ENCODE measurements at regions not wholly inside any gene's neighbourhood (a gene's known extent, or its start where the extent isn't known, plus 50 kb on each side); places are given as distances from the start of the nearest gene placed in this dataset.

DNA sequence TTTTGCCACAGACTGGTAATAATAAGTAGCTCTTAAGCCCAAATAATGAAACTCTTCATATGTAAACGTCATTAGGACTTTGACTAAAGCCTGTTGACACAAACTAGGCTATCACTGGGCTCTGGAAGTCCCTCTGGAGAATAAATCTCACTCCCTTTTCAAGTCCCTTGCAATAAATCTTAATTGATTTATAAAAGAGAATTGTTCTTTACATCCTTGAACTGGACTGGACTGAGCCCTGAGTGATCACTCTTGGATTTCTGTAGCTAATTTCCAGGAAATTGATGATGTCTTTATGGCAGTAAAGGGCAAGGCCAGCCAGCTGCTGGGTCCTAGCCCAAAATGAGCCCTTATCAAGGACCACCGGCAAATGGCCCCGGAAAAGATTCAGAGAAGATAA, 1162.7 kb downstream of the BCL11B start:
- TF ChIP-seq ATRX (CRISPR knock-in tag; IDR thresholded peaks at IDR 0.05; ENCODE audit: borderline replicate concordance) (no peak), EZH2 (conservative IDR thresholded peaks at IDR 0.05; ENCODE audit: low read depth, low read length) (no peak), ZNF850 (CRISPR knock-in tag; conservative IDR thresholded peaks at IDR 0.05) (no peak), YY1 (IDR thresholded peaks at IDR 0.05; ENCODE audit: insufficient read depth, insufficient replicate concordance, low read depth, low read length) (no peak), ATF7-NPFF (CRISPR knock-in tag; IDR thresholded peaks at IDR 0.05; ENCODE audit: low read depth) (no peak), ZNF235 (CRISPR knock-in tag; IDR thresholded peaks at IDR 0.05; ENCODE audit: borderline replicate concordance) (no peak), ZNF678 (CRISPR knock-in tag; IDR thresholded peaks at IDR 0.05) (no peak), ZNF367 (CRISPR knock-in tag; IDR thresholded peaks at IDR 0.05; ENCODE audit: borderline replicate concordance) (no peak), FIP1L1 (IDR thresholded peaks at IDR 0.05; ENCODE audit: borderline replicate concordance, insufficient read depth, low read depth, low read length) (no peak)
- TF ChIP-seq, protein P1, sequence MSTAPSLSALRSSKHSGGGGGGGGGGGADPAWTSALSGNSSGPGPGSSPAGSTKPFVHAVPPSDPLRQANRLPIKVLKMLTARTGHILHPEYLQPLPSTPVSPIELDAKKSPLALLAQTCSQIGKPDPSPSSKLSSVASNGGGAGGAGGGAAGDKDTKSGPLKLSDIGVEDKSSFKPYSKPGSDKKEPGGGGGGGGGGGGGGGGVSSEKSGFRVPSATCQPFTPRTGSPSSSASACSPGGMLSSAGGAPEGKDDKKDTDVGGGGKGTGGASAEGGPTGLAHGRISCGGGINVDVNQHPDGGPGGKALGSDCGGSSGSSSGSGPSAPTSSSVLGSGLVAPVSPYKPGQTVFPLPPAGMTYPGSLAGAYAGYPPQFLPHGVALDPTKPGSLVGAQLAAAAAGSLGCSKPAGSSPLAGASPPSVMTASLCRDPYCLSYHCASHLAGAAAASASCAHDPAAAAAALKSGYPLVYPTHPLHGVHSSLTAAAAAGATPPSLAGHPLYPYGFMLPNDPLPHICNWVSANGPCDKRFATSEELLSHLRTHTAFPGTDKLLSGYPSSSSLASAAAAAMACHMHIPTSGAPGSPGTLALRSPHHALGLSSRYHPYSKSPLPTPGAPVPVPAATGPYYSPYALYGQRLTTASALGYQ (CRISPR knock-in tag; IDR thresholded peaks at IDR 0.05) = no peak
- Histone ChIP-seq H3K4me1 (ENCODE audit: insufficient read depth, low read length) (no peaks in the 10 kb centered on the region), H2AFZ (ENCODE audit: low read length) (no peak overlapping the region), H4K20me1 (ENCODE audit: insufficient read depth, low read length) (no peaks in the 10 kb centered on the region), H3K4me2 (ENCODE audit: low read depth, low read length) (no peak overlapping the region), H3K36me3 (replicated peaks in 1 of 2; ENCODE audit: control insufficient read depth in 1 of 2, insufficient read depth in 2 of 2, low read length in 2 of 2) (no peaks in the 10 kb centered on the region), H3K9me3 (ENCODE audit: low read length) (peaks cover 77% of the 10 kb centered on the region), H3K79me2 (ENCODE audit: insufficient read depth, low read length) (no peaks in the 10 kb centered on the region), H3K4me3 (replicated peaks in 1 of 3; ENCODE audit: insufficient read depth in 1 of 3, low read depth in 2 of 3, low read length in 3 of 3) (no peak overlapping the region), H3K9ac (ENCODE audit: insufficient read depth, low read depth, low read length) (no peak overlapping the region), H3K27ac (ENCODE audit: extremely low read length, insufficient read depth, low read length) (no peak overlapping the region), H3K27me3 (ENCODE audit: control insufficient read depth in 1 of 2, insufficient read depth in 2 of 2, low read length in 2 of 2) (no peaks in the 10 kb centered on the region)
- POLR2A ChIA-PET = no interaction called here
- ATAC-seq (no peak), DNase-seq (ENCODE audit: low spot score) (no peak), FAIRE-seq (no peak)
- CTCF ChIA-PET (ENCODE audit: low intra/inter-chr PET ratio, low total read pairs) = no interaction called here
- in situ Hi-C loops (cut with HindIII; ENCODE audit: extremely low pct_ligation_motif_present, low pct_unique_long_range_greater_than_20kb) = no loop called here
- 39% methylated on average over 3 of the region's 3 CpGs for WGBS (ENCODE audit: low lambda C conversion rate)
- BruUV-seq (replicated peaks) = no TSS peak
- intact Hi-C loops (cut with micrococcal nuclease; ENCODE audit: unreplicated experiment) = no loop called here

All from HepG2 (cell line).